Ramos (cell line): ENCODE measurements at regions not wholly inside any gene's neighbourhood (a gene's known extent, or its start where the extent isn't known, plus 50 kb on each side); places are given as distances from the start of the nearest gene placed in this dataset.

Source experiments
- in situ Hi-C: fragments of 300-500 bp; cut with MboI; formaldehyde crosslinking; loops from one replicate; pipeline ENCODE4 v1.14.3; 2022; ENCODE audit warnings: low sequenced_read_pairs; ENCODE audit not compliant: unreplicated experiment

- in situ Hi-C loops, result no loop called here
Observed at GRCh38 chr4:18318682-18319388, 297.3 kb upstream of the LCORL start.

- in situ Hi-C loops, result no loop called here
Observed at GRCh38 chr4:18314731-18315130, 293.2 kb upstream of the LCORL start.

- in situ Hi-C loops, result no loop called here
Observed at GRCh38 chr4:18297684-18298083, 276.1 kb upstream of the LCORL start.

GRCh38 chr4:18296411-18296810 is 274.9 kb upstream of the LCORL start:
- in situ Hi-C loops, result no loop called here

- in situ Hi-C loops, result no loop called here
Observed at GRCh38 chr4:18294846-18295245, 273.3 kb upstream of the LCORL start.

GRCh38 chr4:18294021-18294420 is 272.5 kb upstream of the LCORL start:
- in situ Hi-C loops, result no loop called here

GRCh38 chr4:18292411-18292810 is 270.9 kb upstream of the LCORL start:
- in situ Hi-C loops, result no loop called here

- in situ Hi-C loops, result no loop called here
Observed at GRCh38 chr4:18291981-18292380, 270.4 kb upstream of the LCORL start.

GRCh38 chr4:18291256-18291655 is 269.7 kb upstream of the LCORL start:
- in situ Hi-C loops, result no loop called here

GRCh38 chr4:18285357-18285756 is 263.8 kb upstream of the LCORL start:
- in situ Hi-C loops, result no loop called here

- in situ Hi-C loops, result no loop called here
Observed at GRCh38 chr4:18278244-18278643, 256.7 kb upstream of the LCORL start.

GRCh38 chr4:18262832-18263231 is 241.3 kb upstream of the LCORL start:
- in situ Hi-C loops, result no loop called here

- in situ Hi-C loops, result no loop called here
Observed at GRCh38 chr4:18252052-18252451, 230.5 kb upstream of the LCORL start.

GRCh38 chr4:18250564-18250963 is 229.0 kb upstream of the LCORL start:
- in situ Hi-C loops, result no loop called here

GRCh38 chr4:18248611-18249010 is 227.1 kb upstream of the LCORL start:
- in situ Hi-C loops, result no loop called here

GRCh38 chr4:18247189-18247588 is 225.6 kb upstream of the LCORL start:
- in situ Hi-C loops, result no loop called here

- in situ Hi-C loops, result no loop called here
Observed at GRCh38 chr4:18242919-18243693, 221.6 kb upstream of the LCORL start.

GRCh38 chr4:18241727-18242126 is 220.2 kb upstream of the LCORL start:
- in situ Hi-C loops, result no loop called here

- in situ Hi-C loops, result no loop called here
Observed at GRCh38 chr4:18234108-18234507, 212.6 kb upstream of the LCORL start.

GRCh38 chr4:18231726-18232125 is 210.2 kb upstream of the LCORL start:
- in situ Hi-C loops, result no loop called here

- in situ Hi-C loops, result no loop called here
Observed at GRCh38 chr4:18227880-18228279, 206.3 kb upstream of the LCORL start.
